ENCODE measurements at regions not wholly inside any gene's neighbourhood (a gene's known extent, or its start where the extent isn't known, plus 50 kb on each side); places are given as distances from the start of the nearest gene placed in this dataset.

GRCh38 chr12:89781946-89782550 is 73.4 kb upstream of the ATP2B1 start:
- intact Hi-C loops (cut with DNase I; ENCODE audit: low total_unique reads) (no loop called here), in situ Hi-C loops (cut with MboI; ENCODE audit: low pct_ligation_motif_present in 1 of 4, low pct_unique_long_range_greater_than_20kb in 1 of 4, low sequenced_read_pairs in 3 of 4) (no loop called here)
- WGBS, 2 donors (ENCODE audit: low coverage in 1 of 2): 65 to 70% methylated on average over 2 of the region's 2 CpGs
- Histone ChIP-seq H3K27ac (no peak overlapping the region), H3K36me3 (no peaks in the 10 kb centered on the region), H3K27me3 (no peaks in the 10 kb centered on the region), H3K4me3 (no peak overlapping the region), H3K4me1 (peaks cover 0 to 8% (median 0%) of the 10 kb centered on the region in 4 donors), H3K9me3 (peaks cover 0 to 5% of the 10 kb centered on the region in 2 donors)
- no peak for DNase-seq
- TF ChIP-seq EP300 (IDR thresholded peaks at IDR 0.05; ENCODE audit: low read depth): no peak
- TF ChIP-seq POLR2AphosphoS5 (IDR thresholded peaks at IDR 0.05): no peak
- TF ChIP-seq CTCF (IDR thresholded peaks at IDR 0.05): no peak
- no peak for TF ChIP-seq POLR2A (IDR thresholded peaks at IDR 0.05)

- in situ Hi-C loops (cut with MboI; ENCODE audit: low pct_ligation_motif_present in 1 of 4, low pct_unique_long_range_greater_than_20kb in 1 of 4, low sequenced_read_pairs in 3 of 4): no loop called here
- H3K4me1 ChIP-seq: peaks cover 0 to 8% (median 0%) of the 10 kb centered on the region in 4 donors
- no peak for DNase-seq
- no peak overlapping the region for H3K4me3 ChIP-seq
- H3K9me3 ChIP-seq: peaks cover 0 to 1% of the 10 kb centered on the region in 2 donors
- intact Hi-C loops (cut with DNase I; ENCODE audit: low total_unique reads): no loop called here
- 100% methylated on average over 1 of the region's 1 CpG for WGBS, 2 donors (ENCODE audit: low coverage in 1 of 2)
- H3K27ac ChIP-seq: no peak overlapping the region
- TF ChIP-seq CTCF (IDR thresholded peaks at IDR 0.05) (no peak), EP300 (IDR thresholded peaks at IDR 0.05; ENCODE audit: low read depth) (no peak), POLR2A (IDR thresholded peaks at IDR 0.05) (no peak), POLR2AphosphoS5 (IDR thresholded peaks at IDR 0.05) (no peak)
- no peaks in the 10 kb centered on the region for H3K36me3 ChIP-seq
- no peaks in the 10 kb centered on the region for H3K27me3 ChIP-seq
Observed at GRCh38 chr12:89781156-89781555, 72.5 kb upstream of the ATP2B1 start.

GRCh38 chr12:89779090-89779489 is 70.5 kb upstream of the ATP2B1 start:
- H3K27me3 ChIP-seq: no peaks in the 10 kb centered on the region
- in situ Hi-C loops (cut with MboI; ENCODE audit: low pct_ligation_motif_present in 1 of 4, low pct_unique_long_range_greater_than_20kb in 1 of 4, low sequenced_read_pairs in 3 of 4) (no loop called here), intact Hi-C loops (cut with DNase I; ENCODE audit: low total_unique reads) (no loop called here)
- 91 to 100% methylated on average over 1 of the region's 1 CpG for WGBS, 2 donors (ENCODE audit: low coverage in 1 of 2)
- H3K27ac ChIP-seq: no peak overlapping the region
- no peak overlapping the region for H3K4me3 ChIP-seq
- no peaks in the 10 kb centered on the region for H3K9me3 ChIP-seq
- TF ChIP-seq EP300 (IDR thresholded peaks at IDR 0.05; ENCODE audit: low read depth): no peak
- no peak for TF ChIP-seq CTCF (IDR thresholded peaks at IDR 0.05)
- no peak for TF ChIP-seq POLR2A (IDR thresholded peaks at IDR 0.05)
- TF ChIP-seq POLR2AphosphoS5 (IDR thresholded peaks at IDR 0.05): no peak
- H3K36me3 ChIP-seq: no peaks in the 10 kb centered on the region
- no peak for DNase-seq
- H3K4me1 ChIP-seq: peaks cover 0 to 8% (median 0%) of the 10 kb centered on the region in 4 donors

GRCh38 chr12:89777733-89778379 is 69.2 kb upstream of the ATP2B1 start:
- TF ChIP-seq EP300 (IDR thresholded peaks at IDR 0.05; ENCODE audit: low read depth) (no peak), CTCF (IDR thresholded peaks at IDR 0.05) (no peak), POLR2AphosphoS5 (IDR thresholded peaks at IDR 0.05) (no peak), POLR2A (IDR thresholded peaks at IDR 0.05) (no peak)
- intact Hi-C loops (cut with DNase I; ENCODE audit: low total_unique reads): no loop called here
- Histone ChIP-seq H3K4me3 (no peak overlapping the region), H3K27me3 (no peaks in the 10 kb centered on the region), H3K27ac (no peak overlapping the region), H3K4me1 (no peaks in the 10 kb centered on the region), H3K36me3 (no peaks in the 10 kb centered on the region), H3K9me3 (no peaks in the 10 kb centered on the region)
- DNase-seq: no peak
- in situ Hi-C loops (cut with MboI; ENCODE audit: low pct_ligation_motif_present in 1 of 4, low pct_unique_long_range_greater_than_20kb in 1 of 4, low sequenced_read_pairs in 3 of 4): no loop called here
- 89 to 92% methylated on average over 1 to 2 of the region's 2 CpGs for WGBS, 2 donors (ENCODE audit: low coverage in 1 of 2)

All from transverse colon (tissue), 4 donors.